Natural killer cell (primary cell): ENCODE measurements at regions not wholly inside any gene's neighbourhood (a gene's known extent, or its start where the extent isn't known, plus 50 kb on each side); places are given as distances from the start of the nearest gene placed in this dataset.

Experiments
- ATAC-seq, 3 donors: fragments of 150-1000 bp in 2 of 3; fragments of 200-7000 bp in 1 of 3; cut with Tn5 transposase; 1 replicate in 1 of 3; 2 replicates in 2 of 3; pipeline ENCODE4 v1.10.0; 2021; ENCODE audit warnings: mild to moderate bottlenecking in 2 of 3, moderate library complexity in 2 of 3
- DNase-seq, 2 donors: peaks; one replicate each; pipeline versions ENCODE4 v3.0.0 to v3.0.0-alpha.2; 2013 to 2021; ENCODE audit warnings: mixed read lengths in 1 of 2
- H3K27ac ChIP-seq: one replicate; pipeline ENCODE4 v1.5.1; 2013; ENCODE audit warnings: mild to moderate bottlenecking, low read length
- H3K27me3 ChIP-seq: one replicate; pipeline ENCODE4 v1.6.1; 2013; ENCODE audit warnings: low read length; ENCODE audit not compliant: control insufficient read depth, insufficient read depth
- H3K36me3 ChIP-seq: one replicate; pipeline ENCODE4 v1.6.1; 2013; ENCODE audit warnings: low read length; ENCODE audit not compliant: control insufficient read depth, insufficient read depth
- H3K4me1 ChIP-seq: one replicate; pipeline ENCODE4 v1.6.1; 2013; ENCODE audit warnings: low read length; ENCODE audit not compliant: control insufficient read depth, insufficient read depth
- H3K4me3 ChIP-seq: one replicate; pipeline ENCODE4 v1.5.1; 2013; ENCODE audit warnings: low read length
- H3K9me3 ChIP-seq: one replicate; pipeline ENCODE4 v1.6.1; 2013; ENCODE audit warnings: low read length; ENCODE audit not compliant: control insufficient read depth, insufficient read depth
- H3K27ac Mint-ChIP-seq, 2 donors: one replicate each; pipeline ENCODE4 v1.8.0; 2022; ENCODE audit warnings: mild to moderate bottlenecking in 2 of 2, mixed read lengths in 2 of 2, moderate library complexity in 1 of 2
- H3K27me3 Mint-ChIP-seq, 2 donors: one replicate each; pipeline ENCODE4 v1.8.0; 2022; ENCODE audit warnings: low read depth in 2 of 2, mixed read lengths in 2 of 2
- H3K36me3 Mint-ChIP-seq: one replicate; pipeline ENCODE4 v1.8.0; 2022; ENCODE audit warnings: mixed read lengths
- H3K4me1 Mint-ChIP-seq, 2 donors: one replicate each; pipeline ENCODE4 v1.8.0; 2022; ENCODE audit warnings: mixed read lengths in 2 of 2
- H3K4me3 Mint-ChIP-seq: one replicate; pipeline ENCODE4 v1.8.0; 2022; ENCODE audit warnings: mild to moderate bottlenecking, moderate library complexity, mixed read lengths
- H3K9me3 Mint-ChIP-seq, 2 donors: one replicate each; pipeline ENCODE4 v1.8.0; 2022; ENCODE audit warnings: mixed read lengths in 2 of 2
- CTCF ChIP-seq: fragments of 200-600 bp; IDR thresholded peaks from one replicate; pipeline ENCODE4 v1.8.0; 2022; ENCODE audit warnings: antibody characterized with exemption
- WGBS: methylation state at CpG from one replicate; pipeline ENCODE4 v1.1.7; 2013; ENCODE audit warnings: missing lambda C conversion rate; ENCODE audit not compliant: insufficient coverage; 5-methylcytosine and 5-hydroxymethylcytosine counted together
- intact Hi-C: fragments of 100-400 bp; cut with micrococcal nuclease; formaldehyde crosslinking; loops from one replicate; pipeline ENCODE4 v1.14.2; 2022

DNA sequence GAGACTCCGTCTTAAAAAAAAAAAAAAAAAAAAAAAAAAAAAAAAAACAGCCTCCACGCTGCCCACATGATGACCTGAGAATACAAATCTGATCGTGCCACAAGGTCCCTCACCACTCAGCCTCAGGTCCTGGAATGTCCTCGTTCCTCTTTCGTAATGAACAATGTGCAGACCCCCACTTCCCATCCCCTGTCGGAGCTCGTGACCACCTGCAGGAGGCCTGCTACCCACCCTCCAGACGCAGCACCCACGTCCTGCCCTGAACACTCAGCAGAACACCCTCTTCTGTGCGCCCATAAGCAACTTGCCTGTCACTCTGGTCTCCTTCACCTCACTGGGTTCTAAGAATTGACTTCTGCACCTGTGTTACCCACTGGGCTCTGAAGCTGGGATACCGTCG lies 166.4 kb downstream of the KATNAL1 start:
- peaks cover 34% of the 10 kb centered on the region for H3K4me1 ChIP-seq
- H3K27ac Mint-ChIP-seq, result peak overlapping the region in 1 of 2 donors; percentile 57
- H3K4me3 Mint-ChIP-seq, result no peak overlapping the region
- H3K27ac ChIP-seq, result no peak overlapping the region
- intact Hi-C loops, result no loop called here
- H3K27me3 Mint-ChIP-seq, result no peaks in the 10 kb centered on the region
- no peaks in the 10 kb centered on the region for H3K9me3 Mint-ChIP-seq
- no peak overlapping the region for H3K4me3 ChIP-seq
- WGBS, result 77% methylated on average over 11 of the region's 12 CpGs
- H3K27me3 ChIP-seq, result no peaks in the 10 kb centered on the region
- ATAC-seq, result no peak
- H3K36me3 ChIP-seq, result no peaks in the 10 kb centered on the region
- peaks cover 9% of the 10 kb centered on the region for H3K9me3 ChIP-seq
- DNase-seq, result no peak
- H3K36me3 Mint-ChIP-seq, result peaks cover 8% of the 10 kb centered on the region
- no peak for TF ChIP-seq CTCF
- peaks cover 45 to 50% of the 10 kb centered on the region in 2 donors for H3K4me1 Mint-ChIP-seq

DNA sequence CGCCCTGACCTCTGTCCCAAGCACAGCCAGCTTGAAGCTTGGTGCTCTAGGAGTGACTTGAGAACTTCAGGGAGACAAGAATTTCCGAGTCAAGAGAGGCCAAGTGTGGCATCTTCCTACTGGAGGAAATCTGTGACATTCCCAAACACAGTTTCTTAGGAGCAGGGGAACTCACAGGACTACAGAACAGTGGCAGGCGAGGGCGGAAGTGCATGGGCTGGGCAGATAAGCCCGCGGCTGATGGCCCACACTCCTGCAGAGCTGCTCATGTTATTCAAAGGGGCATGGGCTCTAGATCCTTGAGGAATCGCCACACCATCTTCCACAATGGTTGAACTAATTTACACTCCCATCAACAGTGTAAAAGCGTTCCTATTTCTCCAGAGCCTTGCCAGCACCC lies 168.8 kb downstream of the KATNAL1 start:
- Histone ChIP-seq H3K9me3 (peaks cover under 1% of the 10 kb centered on the region), H3K4me1 (peaks cover 29% of the 10 kb centered on the region), H3K36me3 (no peaks in the 10 kb centered on the region), H3K27me3 (no peaks in the 10 kb centered on the region), H3K4me3 (no peak overlapping the region), H3K27ac (no peak overlapping the region)
- no peaks in the 10 kb centered on the region for H3K36me3 Mint-ChIP-seq
- H3K27me3 Mint-ChIP-seq, result no peaks in the 10 kb centered on the region
- intact Hi-C loops, result loop anchor here (10.0 kb wide), 2 partner anchors 166 to 436 kb away; partner anchors contain the start of gene KATNAL1
- H3K4me3 Mint-ChIP-seq, result no peak overlapping the region
- DNase-seq (no peak), ATAC-seq (no peak)
- 75% methylated on average over 8 of the region's 8 CpGs for WGBS
- H3K4me1 Mint-ChIP-seq, result peaks cover 33 to 40% of the 10 kb centered on the region in 2 donors
- H3K27ac Mint-ChIP-seq, result no peak overlapping the region
- H3K9me3 Mint-ChIP-seq, result no peaks in the 10 kb centered on the region
- TF ChIP-seq CTCF, result no peak

- intact Hi-C loops, result loop anchor here (10.0 kb wide), 2 partner anchors 169 to 439 kb away; partner anchors contain the start of gene KATNAL1
- no peak overlapping the region for H3K27ac Mint-ChIP-seq
- TF ChIP-seq CTCF, result no peak
- Histone ChIP-seq H3K4me3 (no peak overlapping the region), H3K27me3 (no peaks in the 10 kb centered on the region), H3K4me1 (peaks cover 13% of the 10 kb centered on the region), H3K9me3 (no peaks in the 10 kb centered on the region), H3K36me3 (no peaks in the 10 kb centered on the region), H3K27ac (no peak overlapping the region)
- no peak for DNase-seq
- H3K4me3 Mint-ChIP-seq, result no peak overlapping the region
- WGBS, result 96% methylated on average over 5 of the region's 5 CpGs
- no peaks in the 10 kb centered on the region for H3K9me3 Mint-ChIP-seq
- no peaks in the 10 kb centered on the region for H3K27me3 Mint-ChIP-seq
- ATAC-seq, result no peak
- no peaks in the 10 kb centered on the region for H3K36me3 Mint-ChIP-seq
- H3K4me1 Mint-ChIP-seq, result peaks cover 22 to 29% of the 10 kb centered on the region in 2 donors
These were observed 171.5 kb downstream of the KATNAL1 start for GRCh38 chr13:30135868-30136267.

DNA sequence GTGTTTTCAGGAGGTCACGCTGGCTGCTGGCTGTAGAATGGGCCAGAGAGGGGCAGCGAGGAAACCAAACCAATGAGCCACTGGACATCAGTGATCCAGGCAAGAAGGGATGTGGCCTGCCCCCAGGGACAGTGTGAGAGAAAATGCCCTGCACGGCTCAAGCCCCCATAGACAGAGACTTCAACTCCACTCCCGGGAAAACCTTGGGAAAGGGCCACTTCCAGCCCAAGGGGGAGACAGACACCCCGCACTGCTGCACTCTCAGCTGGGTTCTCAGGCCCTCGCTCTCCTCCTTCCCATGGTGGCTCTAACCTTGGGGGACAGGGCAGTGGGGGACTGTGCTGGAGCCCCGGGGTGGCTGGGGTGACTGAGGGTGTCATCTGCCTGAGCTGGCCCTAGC lies 172.0 kb downstream of the KATNAL1 start:
- no peak for ATAC-seq
- Mint-ChIP-seq H3K27ac (peak overlapping the region in 1 of 2 donors; percentile 27), H3K4me1 (peaks cover 20 to 29% of the 10 kb centered on the region in 2 donors)

More for the DNA sequence above, 172.0 kb downstream of the KATNAL1 start:
- Histone ChIP-seq H3K4me3 (no peak overlapping the region), H3K27ac (no peak overlapping the region), H3K4me1 (peaks cover 12% of the 10 kb centered on the region), H3K9me3 (no peaks in the 10 kb centered on the region), H3K27me3 (no peaks in the 10 kb centered on the region), H3K36me3 (no peaks in the 10 kb centered on the region)
- no peak for TF ChIP-seq CTCF
- WGBS, result 92% methylated on average over 7 of the region's 7 CpGs
- H3K27me3 Mint-ChIP-seq, result no peaks in the 10 kb centered on the region
- no peak overlapping the region for H3K4me3 Mint-ChIP-seq
- intact Hi-C loops, result loop anchor here (10.0 kb wide), 2 partner anchors 169 to 439 kb away; partner anchors contain the start of gene KATNAL1
- H3K36me3 Mint-ChIP-seq, result no peaks in the 10 kb centered on the region
- DNase-seq, result no peak
- H3K9me3 Mint-ChIP-seq, result no peaks in the 10 kb centered on the region
